ENCODE measurements at regions not wholly inside any gene's neighbourhood (a gene's known extent, or its start where the extent isn't known, plus 50 kb on each side); places are given as distances from the start of the nearest gene placed in this dataset.

DNA sequence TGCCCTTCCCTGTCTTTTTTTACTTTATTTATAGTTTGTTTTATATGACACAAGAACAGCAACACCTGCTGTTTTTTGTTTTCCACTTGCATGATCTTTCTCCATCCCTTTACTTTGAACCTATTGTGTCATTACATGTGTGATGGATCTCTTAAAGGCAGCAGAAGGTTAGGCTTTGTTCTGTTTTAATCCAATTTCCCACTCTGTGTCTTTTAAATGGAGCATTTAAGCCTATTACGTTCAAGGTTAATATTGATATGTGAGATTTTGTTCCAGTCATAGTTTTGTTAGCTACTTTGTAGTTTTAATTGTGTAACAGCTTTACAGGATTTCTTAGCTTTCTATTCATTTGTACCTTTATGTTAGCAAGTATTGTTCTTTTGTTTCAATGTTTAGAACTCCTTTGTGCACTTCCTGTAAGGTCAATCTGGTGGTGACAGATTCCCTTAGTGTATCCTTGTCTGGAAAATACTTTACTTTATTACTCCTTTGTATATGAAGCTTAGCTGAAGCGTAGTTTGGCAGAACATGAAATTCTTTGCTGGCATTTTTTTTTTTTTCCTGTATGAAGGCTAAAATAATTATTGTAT, 1443.0 kb upstream of the LRRTM1 start:
- DNase-seq: no peak

DNA sequence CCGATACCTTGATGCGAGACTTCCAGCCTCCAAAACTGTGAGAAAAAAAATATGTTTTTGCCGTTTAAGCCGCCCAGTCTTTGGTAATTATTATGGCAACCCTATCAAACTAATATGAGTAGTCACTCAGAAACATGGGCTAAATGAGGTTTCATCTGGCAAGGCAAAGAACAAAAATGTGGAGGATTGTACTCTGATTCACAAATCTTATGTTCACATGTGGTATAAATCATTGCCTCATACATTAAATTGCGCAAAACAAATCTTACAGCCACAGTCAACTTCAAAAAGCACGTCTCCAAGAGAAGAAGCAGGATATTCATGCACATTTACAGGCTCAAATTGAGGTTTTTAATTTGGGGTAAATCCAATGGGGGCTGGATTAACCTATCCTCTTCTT, 1435.4 kb upstream of the LRRTM1 start:
- DNase-seq: no peak

DNA sequence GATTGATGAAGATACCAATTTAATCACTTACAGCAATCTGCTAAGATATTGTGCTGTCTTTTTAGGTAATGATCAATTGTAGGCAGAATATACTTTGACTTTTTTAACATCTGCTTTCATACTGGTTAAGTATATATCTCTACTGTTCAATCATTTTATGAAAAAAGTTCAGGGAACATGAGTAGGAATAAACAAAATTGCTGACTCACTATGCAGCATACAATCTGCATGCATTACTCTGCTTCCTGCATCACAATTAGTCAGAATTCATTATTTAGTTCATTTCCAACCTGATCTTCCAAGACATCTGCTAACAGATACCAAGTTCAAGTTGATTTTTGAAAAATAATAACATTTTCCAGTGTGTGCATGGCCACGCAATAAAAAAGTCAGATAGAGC, 1430.4 kb upstream of the LRRTM1 start:
- no peak for DNase-seq

DNA sequence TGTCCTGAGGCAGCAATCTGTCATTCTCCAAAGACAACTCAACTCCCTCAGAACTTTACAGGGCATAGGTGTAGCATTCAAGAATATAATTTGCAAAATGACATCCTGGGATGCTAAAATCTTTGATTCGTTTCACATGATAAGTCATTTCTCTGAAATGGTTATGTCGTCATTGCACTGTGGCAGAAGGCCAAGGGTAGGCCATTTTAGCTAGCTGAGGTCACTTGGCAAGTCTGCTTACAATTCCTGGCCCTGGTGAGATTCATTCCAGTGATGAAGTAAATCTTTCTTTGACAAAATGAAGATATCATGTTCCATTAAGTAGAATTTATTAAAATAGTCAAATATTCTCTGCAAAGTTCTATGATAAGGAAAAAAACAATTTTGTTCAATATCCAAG, 1410.3 kb upstream of the LRRTM1 start:
- DNase-seq: no peak

DNA sequence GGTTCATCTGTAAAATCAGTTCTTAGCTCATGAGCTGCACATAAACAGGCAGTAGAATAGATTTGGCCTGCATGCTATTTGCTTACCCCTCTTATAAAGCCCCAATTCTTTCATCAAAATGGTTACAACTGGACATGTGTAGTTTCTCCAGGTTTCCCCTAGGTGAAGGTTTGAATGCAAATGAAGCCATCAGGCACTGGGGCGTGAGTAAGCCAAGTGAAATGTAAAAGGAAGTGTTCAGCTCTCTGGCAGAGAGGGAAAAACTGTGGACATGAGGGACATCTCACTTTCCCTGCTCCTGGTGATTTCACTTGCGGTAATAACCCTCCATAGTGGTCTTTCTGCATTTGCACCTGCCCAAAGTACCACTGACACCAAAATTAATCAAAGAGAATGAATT, 1402.3 kb upstream of the LRRTM1 start:
- no peak for DNase-seq

DNA sequence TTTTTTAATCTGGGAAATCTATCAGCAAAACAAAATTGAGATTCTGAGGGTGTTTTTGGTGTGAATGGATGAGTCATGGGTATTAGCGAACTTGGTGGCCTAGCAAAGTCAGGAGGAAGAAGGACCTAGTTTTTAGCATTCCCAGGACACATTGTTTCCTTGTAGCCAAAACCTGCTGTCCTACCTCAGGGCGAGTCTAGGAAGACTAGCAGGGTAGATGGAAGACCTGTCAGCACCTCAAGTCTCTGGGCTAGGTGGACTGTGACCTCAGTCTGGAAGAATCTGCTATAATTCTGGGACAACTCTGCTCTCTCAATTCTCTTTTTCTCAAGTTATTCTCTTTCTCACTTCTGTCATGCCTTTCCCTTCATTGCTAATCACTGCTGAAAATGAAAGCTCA, 1399.3 kb upstream of the LRRTM1 start:
- DNase-seq: no peak

DNA sequence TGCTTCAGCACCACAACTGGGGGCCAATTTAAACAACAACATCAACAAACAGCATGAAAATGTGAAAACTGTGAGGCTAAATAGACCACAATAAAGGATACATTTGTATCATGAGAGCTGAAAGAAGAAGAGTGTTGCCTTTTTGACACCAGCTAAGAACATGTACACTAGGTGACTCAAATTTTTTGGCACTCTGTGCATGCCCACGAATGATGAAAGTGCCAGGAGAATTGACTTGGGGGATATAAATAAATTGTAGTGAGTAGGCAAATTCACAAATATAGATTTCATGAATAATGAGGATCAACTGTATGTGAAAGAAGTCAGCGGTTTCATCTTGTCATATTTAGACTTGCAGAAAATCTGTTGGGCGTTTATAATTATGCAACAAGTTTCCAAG, 1388.0 kb upstream of the LRRTM1 start:
- no peak for DNase-seq

DNA sequence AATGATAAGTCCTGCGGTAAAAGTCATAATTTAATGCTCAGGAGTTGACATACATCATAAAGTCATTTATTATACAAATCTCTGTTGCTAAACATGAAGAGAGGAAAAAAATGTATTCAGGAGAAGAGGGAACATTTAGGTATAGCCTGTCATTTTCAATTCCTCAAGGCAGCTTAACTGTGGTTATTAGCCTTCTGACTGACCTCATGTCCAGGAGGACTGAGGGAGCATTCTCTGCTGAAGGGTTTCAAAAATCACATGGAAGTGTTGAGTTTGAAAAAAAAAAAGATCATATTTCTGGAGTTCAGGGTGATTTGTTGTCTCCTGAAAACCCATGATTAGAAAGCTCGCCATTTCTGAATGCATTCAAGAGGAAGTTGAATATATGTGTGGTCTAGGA, 1371.1 kb upstream of the LRRTM1 start:
- no peak for DNase-seq

DNA sequence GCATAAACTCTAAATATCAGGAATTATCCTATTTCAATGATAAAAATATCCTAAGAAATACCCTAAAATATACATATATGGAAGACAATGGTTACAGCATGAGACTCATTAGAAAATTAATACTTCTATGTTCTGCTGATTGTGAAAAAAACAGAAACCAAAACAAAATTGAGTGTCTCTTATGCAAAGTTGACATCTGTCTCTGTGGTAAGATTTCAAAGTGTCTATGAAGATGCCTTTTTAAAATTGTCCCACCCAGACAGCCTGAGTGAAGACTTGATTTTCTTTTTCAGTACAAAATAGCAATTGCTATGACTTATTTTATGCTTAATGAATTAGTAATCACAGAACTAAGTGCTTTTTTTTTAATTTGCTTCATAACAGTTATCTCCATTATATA, 1368.4 kb upstream of the LRRTM1 start:
- DNase-seq: no peak

DNA sequence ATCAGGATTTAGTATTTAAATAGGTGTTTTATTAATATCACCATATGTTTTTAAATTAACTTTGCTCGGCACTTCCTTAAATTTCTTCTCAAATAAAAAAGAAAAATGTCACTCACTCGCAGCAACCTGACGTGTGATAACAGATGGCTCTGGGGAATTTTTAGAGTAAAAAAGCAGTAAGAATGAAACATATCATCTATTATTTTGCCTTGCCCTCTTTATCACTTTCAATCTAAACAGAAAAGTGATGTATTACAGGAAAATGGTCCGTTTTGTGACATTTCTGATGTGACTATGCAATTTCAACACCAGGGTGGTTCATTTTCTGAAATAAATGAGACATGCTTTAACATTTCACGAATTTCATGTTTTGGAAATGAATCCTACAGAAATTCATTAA, 1368.0 kb upstream of the LRRTM1 start:
- DNase-seq: no peak

DNA sequence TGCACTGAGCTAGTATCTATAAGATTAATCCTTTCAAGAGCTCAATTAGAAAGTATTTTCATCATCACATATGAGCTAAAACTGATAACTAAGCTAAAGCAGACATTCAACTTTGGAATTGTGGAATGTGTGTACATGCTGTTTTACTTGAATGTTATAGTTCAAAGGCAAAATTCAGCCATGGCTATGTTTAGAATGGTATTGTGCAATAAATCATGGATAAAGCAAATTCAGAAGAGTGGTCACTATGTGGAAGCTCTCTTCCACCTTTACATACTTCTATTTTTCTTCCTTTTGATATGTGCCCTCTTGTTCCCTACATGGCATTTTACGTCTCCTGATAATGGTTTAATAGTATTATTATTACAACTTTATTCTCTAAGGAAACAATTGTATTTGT, 1366.3 kb upstream of the LRRTM1 start:
- no peak for DNase-seq

DNA sequence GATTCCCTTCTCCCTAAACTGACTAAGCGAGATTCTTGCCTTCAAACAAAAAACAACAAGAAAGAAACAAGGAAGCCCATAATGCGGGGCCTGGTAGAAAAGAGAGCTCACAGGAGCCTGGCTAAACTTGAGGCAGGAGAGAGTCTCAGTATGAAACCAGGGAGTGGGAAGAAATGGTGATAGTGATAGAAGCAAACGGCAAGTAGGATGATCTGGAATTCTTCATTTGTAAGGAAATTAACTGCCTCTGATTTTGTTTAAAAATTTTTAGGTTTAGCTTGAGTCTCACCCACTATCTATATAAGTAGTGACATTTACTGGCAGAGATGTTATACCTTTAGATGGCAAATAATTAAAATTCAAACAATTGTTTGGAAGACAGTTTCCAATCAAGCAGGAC, 1356.5 kb upstream of the LRRTM1 start:
- no peak for DNase-seq

DNA sequence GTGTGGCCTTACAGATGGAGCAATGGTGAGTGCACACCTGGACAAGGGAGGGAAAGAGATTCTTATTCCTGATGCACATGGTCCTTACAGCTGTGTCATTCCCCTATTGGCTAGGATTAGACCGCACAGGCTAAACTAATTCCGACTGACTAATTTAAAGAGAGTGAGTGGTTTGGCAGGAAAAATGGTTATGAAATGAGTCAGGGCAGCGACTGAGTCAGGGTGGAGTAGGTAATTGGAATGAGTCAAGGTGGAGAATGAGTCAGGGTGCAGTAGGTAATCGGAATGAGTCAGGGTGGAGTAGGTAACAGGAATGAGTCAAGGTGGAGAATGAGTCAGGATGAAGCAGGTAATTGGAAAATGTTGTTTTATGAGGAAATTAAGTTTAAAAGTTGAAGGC, 1353.7 kb upstream of the LRRTM1 start:
- no peak for DNase-seq

DNA sequence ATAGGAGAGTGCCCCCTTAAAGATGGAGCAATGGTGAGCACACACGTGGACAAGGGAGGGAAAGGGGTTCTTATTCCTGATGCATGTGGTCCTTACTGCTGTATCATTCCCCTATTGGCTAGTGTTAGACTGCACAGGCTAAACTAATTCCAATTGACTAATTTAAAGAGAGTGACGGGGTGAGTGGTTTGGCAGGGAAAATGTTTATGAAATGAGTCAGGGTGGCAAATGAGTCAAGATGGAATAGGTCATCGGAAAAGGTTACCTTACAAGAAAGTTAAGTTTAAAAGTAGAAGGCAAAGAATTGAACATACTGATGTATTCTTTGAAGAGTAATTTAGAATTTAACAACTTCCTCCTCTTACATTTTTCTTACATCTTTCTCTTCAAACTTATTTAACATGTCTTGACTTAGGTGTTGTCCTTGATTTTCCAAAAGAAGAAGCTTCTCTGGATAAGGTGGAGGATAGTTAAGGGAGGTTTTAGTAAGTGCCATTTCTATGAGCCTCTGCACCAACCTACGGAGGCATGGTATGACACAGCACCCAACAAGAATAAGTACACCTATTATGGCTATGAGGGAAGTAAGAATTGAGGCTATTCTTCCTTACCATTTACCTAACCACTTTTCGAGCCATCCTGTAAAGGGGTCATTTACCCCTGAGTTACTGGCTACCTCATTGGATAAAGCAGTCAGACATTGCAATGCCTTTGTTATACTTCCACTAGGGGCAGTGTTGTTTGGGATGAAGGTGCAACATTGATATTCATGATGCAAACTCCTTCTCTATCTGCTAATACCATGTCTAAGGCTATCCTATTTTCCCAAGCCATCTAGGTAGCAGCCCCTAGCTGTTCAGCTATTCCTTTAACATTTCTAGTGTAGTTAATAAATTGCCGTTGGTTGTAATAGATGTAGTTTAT, 1345.8 kb upstream of the LRRTM1 start:
- DNase-seq: no peak

DNA sequence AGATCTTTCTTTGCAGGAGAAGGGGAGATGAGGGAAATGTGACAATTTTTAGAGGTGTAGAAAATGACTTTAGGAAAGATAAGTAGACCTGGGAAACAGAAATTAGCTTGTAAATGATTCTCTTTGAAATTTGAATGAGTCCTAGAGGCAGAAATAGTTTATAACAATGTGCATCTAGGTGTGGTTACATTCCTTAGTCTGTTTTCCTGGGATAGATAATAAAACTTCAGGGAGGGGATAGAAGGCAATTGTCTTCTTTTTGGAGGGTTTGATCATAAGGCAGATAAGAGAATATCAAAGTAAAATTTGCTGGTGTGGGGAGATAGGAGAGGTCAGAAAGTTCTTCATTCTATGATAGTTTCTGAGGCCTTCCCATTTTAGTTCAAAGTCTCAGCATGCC, 1344.3 kb upstream of the LRRTM1 start:
- DNase-seq: no peak

DNA sequence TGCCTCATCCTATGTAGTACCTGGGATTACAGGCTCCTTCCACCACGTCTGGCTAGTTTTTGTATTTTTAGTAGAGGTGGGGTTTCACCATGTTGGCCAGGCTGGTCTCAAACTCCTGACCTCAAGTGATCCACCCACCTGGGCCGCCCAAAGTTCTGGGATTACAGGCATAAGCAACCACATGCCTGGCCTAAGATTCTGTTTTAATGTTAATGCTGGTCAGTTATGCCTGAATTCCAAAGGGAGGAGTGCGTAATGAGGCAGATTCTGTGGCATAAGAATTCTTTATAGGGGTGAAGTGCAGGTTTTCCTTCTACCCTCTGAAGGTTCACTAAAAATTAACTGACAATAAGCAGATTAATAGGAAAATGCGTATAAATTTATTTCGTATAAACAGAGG, 1343.8 kb upstream of the LRRTM1 start:
- no peak for DNase-seq

DNA sequence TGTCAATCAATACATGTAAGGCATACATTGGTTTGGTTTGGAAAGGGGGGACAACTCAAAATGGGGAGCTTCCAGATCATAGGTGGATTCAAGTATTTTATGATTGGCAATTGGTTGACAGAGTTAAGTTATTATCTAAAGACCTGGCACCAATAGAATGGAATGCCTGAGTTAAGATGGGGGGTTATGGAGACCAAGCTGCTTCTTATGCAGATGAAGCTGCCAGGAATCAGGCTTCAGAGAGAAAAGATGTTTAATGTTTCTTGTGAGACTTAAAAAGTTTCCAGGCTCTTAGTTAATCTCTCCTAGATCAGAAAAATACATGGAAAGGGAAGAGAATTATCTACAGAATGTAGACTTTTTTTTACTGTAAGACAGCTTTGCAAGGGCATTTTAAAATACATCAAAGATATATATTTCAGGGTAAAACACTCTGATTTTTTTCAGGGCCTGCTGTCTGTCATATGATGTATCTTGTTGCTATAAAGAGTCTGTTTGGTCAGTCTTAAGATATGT, 1343.2 kb upstream of the LRRTM1 start:
- no peak for DNase-seq

DNA sequence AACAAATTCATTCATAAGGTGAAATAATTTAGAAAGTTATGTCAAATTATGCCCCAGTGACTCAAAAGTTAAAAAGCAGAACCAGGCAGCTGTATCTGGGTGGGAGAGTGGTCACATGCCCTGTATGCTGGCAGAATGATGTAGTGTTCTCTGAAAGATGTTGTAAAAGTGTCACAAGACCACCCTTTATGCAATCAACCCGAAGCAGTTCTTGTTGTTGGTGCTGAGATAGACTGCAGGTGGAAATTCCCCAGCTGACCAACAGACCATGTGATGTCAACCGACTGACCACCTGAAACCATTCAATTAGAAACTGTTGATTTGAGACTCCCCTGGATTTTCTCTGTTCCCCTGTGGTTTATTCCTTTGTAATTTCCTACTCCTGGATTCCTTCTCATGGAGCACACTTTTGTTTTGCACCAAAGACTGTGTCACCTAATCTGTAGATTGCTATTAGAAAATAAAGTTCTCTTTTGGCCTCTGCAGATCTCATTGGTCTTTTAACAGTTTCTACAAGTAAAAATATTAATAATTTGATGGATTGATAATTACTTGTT, 1341.3 kb upstream of the LRRTM1 start:
- no peak for DNase-seq

DNA sequence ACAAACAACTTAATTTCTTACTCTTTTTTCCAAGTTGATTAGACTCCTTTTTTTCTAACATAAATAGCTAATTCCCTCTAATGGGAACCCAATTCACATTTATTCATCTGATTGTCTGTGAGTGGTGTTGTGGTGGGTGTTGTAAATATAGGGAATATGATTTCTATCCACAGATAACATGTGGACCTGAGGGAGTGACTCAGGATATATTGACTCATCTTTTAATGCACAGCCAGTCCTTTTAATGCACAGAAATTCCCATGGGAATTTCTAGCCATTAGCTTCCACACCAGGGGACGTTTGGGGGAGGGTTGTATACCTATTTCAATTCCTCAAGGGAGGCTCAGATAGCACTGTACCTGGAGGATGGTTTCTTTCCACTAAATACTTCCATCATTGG, 1339.6 kb upstream of the LRRTM1 start:
- no peak for DNase-seq

DNA sequence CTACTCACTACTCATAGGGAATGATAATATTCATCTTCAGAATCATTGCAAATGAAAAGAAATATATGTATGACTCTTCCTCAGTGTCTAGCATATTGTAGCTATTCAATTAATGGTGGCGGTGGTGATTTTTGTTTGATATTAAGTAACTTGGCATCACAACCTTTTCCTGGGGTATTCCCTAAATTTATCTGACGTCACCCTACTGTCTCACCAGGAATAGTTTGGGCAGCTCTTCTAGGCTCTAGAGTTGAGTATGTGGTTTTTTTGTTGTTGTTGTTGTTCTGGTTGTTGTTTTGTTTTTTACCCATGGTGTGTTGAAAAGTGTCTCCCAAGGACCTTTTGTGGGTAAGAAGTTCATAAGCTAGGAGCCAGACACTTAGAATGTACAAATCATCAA, 1320.3 kb upstream of the LRRTM1 start:
- no peak for DNase-seq

DNA sequence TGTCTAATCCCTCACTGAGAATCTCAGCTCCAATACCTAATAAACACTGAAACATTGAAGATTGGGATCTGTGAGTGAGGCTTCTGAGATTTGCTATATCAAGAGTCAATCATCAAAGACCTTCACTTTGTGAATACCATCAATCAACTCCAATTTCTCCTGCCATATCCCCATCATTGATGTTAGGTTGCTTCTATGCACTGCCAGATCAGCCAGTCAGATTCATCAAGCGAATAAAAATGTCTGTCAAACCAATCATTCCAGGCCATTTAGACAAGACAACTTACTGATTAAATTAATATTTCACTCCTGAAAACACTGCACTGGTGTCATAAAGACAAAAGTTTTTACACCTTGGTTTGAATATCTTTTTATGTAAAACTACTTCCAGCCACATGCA, 1295.5 kb upstream of the LRRTM1 start:
- DNase-seq: no peak

DNA sequence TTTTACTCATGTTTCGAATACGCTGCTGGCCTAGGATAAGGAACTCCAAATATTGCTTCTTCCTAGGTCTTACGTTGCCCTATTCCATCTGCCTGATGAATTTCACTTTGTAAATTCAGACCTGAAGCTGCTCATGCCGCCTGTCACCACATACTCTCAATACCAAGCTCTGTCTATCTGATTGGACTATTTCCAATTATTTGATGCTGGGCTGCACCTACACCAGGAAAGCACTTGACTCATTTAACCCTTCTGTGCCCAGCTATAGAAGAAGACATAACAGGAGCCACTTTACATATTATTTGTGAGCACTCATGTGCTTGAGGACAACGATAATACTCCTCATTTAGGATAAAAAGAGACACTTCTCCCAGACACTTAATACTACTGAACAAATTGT, 1293.9 kb upstream of the LRRTM1 start:
- no peak for DNase-seq

DNA sequence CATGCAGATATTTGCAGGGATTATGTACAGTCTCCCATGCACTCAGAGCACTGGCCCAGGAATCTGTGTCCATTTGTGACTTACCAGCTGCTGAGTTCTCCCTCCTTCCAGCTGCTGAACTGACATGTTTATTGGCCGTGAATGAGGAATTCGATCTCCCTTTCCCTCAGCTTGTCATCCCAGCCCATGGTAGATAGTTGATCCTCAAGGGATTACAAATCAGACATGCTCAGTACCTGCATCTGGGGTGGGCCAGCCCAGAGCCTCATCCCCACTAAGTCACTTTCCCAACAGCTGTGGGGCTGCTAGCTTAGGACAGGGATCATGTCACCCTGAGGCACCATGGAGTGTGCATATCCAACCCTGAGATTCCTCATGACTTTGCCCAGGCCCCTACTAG, 1284.9 kb upstream of the LRRTM1 start:
- DNase-seq: no peak
